Osteoblast (primary cell): ENCODE measurements at regions not wholly inside any gene's neighbourhood (a gene's known extent, or its start where the extent isn't known, plus 50 kb on each side); places are given as distances from the start of the nearest gene placed in this dataset.

Experiments
- DNase-seq: peaks from one replicate; pipeline ENCODE4 v3.0.0; 2011; ENCODE audit warnings: low spot score, mixed read lengths; ENCODE audit not compliant: insufficient read length; ENCODE audit errors: missing footprints
- H2AFZ ChIP-seq: 2 replicates; pipeline ENCODE4 v1.6.0; 2011; ENCODE audit warnings: mild to moderate bottlenecking, low read length
- H3K27ac ChIP-seq: 2 replicates; pipeline ENCODE4 v1.5.1; 2011; ENCODE audit warnings: mild to moderate bottlenecking, low read depth, low read length, moderate library complexity
- H3K27me3 ChIP-seq: 2 replicates; pipeline ENCODE4 v1.6.0; 2012; ENCODE audit warnings: mild to moderate bottlenecking, control low read depth, inconsistent platforms, low read length, moderate library complexity; ENCODE audit not compliant: insufficient read depth
- H3K36me3 ChIP-seq: 2 replicates; pipeline ENCODE4 v1.5.1; 2011; ENCODE audit warnings: mild to moderate bottlenecking, low read length, control low read depth, moderate library complexity; ENCODE audit not compliant: insufficient read depth
- H3K4me1 ChIP-seq: 2 replicates; pipeline ENCODE4 v1.5.1; 2011; ENCODE audit warnings: mild to moderate bottlenecking, low read length, control low read depth, moderate library complexity; ENCODE audit not compliant: insufficient read depth
- H3K4me2 ChIP-seq: 2 replicates; pipeline ENCODE4 v1.6.0; 2011; ENCODE audit warnings: mild to moderate bottlenecking, low read length; ENCODE audit not compliant: insufficient read depth
- H3K4me3 ChIP-seq: fragments of 200-600 bp; sonication (generic); 3 replicates; pipeline ENCODE4 v1.5.1; 2012; ENCODE audit warnings: mild to moderate bottlenecking, low read length, inconsistent platforms; ENCODE audit not compliant: insufficient read depth
- H3K79me2 ChIP-seq: 2 replicates; pipeline ENCODE4 v1.6.0; 2012; ENCODE audit warnings: mild to moderate bottlenecking, low read length, control low read depth, inconsistent platforms; ENCODE audit not compliant: insufficient read depth
- H3K9me3 ChIP-seq: 2 replicates; pipeline ENCODE4 v1.5.1; 2011; ENCODE audit warnings: low read depth, low read length, control low read depth
- H4K20me1 ChIP-seq: 2 replicates; pipeline ENCODE4 v1.6.0; 2012; ENCODE audit warnings: mild to moderate bottlenecking, low read length, control low read depth; ENCODE audit not compliant: insufficient read depth
- TF ChIP-seq, protein P1 (sequence below): IDR thresholded peaks from 2 replicates; pipeline ENCODE4 v1.5.1; 2011; ENCODE audit warnings: mild to moderate bottlenecking, low read depth, low read length, moderate library complexity; ENCODE audit errors: extremely low read depth

- no peaks in the 10 kb centered on the region for H3K4me1 ChIP-seq
- H2AFZ ChIP-seq, result no peak overlapping the region
- no peaks in the 10 kb centered on the region for H4K20me1 ChIP-seq
- H3K27me3 ChIP-seq, result no peaks in the 10 kb centered on the region
- no peaks in the 10 kb centered on the region for H3K36me3 ChIP-seq
- no peaks in the 10 kb centered on the region for H3K79me2 ChIP-seq
- no peak overlapping the region for H3K27ac ChIP-seq
- no peak overlapping the region for H3K4me2 ChIP-seq
- H3K4me3 ChIP-seq, result no peak overlapping the region
- no peaks in the 10 kb centered on the region for H3K9me3 ChIP-seq
- TF ChIP-seq, protein P1, sequence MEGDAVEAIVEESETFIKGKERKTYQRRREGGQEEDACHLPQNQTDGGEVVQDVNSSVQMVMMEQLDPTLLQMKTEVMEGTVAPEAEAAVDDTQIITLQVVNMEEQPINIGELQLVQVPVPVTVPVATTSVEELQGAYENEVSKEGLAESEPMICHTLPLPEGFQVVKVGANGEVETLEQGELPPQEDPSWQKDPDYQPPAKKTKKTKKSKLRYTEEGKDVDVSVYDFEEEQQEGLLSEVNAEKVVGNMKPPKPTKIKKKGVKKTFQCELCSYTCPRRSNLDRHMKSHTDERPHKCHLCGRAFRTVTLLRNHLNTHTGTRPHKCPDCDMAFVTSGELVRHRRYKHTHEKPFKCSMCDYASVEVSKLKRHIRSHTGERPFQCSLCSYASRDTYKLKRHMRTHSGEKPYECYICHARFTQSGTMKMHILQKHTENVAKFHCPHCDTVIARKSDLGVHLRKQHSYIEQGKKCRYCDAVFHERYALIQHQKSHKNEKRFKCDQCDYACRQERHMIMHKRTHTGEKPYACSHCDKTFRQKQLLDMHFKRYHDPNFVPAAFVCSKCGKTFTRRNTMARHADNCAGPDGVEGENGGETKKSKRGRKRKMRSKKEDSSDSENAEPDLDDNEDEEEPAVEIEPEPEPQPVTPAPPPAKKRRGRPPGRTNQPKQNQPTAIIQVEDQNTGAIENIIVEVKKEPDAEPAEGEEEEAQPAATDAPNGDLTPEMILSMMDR, result no peak
- DNase-seq, result no peak
These were observed 432.4 kb upstream of the ATP10A start for GRCh38 chr15:26295336-26296085.

DNA sequence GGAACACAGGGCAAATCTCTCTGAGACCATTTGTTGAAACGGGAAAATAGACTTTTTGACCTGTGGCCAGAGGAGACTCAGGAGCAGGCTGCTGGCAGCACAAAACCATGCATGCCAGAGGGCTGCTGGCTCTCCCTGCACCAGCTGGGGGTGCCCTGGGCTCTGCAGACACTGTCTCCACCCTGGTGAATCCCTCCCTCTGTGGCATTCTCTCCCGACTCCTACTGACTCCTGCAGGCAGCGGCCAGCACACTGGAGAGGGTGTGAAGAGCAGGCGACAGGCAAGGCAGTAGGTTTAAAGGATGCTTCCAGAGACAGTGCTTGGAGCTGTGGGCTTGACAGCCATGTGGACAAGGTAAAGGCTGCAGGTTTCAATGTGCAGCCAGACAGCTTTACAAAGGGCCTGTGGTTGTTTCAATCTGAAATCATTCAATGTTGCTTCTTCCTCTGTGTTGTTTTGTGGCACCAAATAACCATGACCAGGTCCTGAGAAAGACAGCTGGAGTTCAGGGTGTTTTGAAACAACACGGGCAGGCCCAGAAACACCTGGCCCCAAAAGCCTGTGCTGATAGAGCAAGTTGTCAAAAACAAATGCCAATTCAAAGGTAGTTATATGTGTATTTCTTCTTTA is 431.0 kb upstream of the ATP10A start:
- H3K9me3 ChIP-seq, result no peaks in the 10 kb centered on the region
- no peaks in the 10 kb centered on the region for H3K4me1 ChIP-seq
- no peak overlapping the region for H3K4me2 ChIP-seq
- no peak overlapping the region for H2AFZ ChIP-seq
- no peaks in the 10 kb centered on the region for H4K20me1 ChIP-seq
- TF ChIP-seq, protein P1, result no peak
- H3K4me3 ChIP-seq, result no peak overlapping the region
- H3K36me3 ChIP-seq, result no peaks in the 10 kb centered on the region
- no peak overlapping the region for H3K27ac ChIP-seq
- no peak for DNase-seq
- H3K79me2 ChIP-seq, result no peaks in the 10 kb centered on the region
- H3K27me3 ChIP-seq, result no peaks in the 10 kb centered on the region

GRCh38 chr15:26287381-26287780 is 424.3 kb upstream of the ATP10A start:
- Histone ChIP-seq H3K4me1 (no peaks in the 10 kb centered on the region), H4K20me1 (no peaks in the 10 kb centered on the region), H2AFZ (no peak overlapping the region), H3K27ac (no peak overlapping the region), H3K9me3 (no peaks in the 10 kb centered on the region), H3K36me3 (no peaks in the 10 kb centered on the region), H3K27me3 (no peaks in the 10 kb centered on the region), H3K4me2 (no peak overlapping the region), H3K4me3 (no peak overlapping the region), H3K79me2 (no peaks in the 10 kb centered on the region)
- TF ChIP-seq, protein P1, result no peak
- no peak for DNase-seq

- no peak for DNase-seq
- no peaks in the 10 kb centered on the region for H3K4me1 ChIP-seq
- no peaks in the 10 kb centered on the region for H3K9me3 ChIP-seq
- H4K20me1 ChIP-seq, result no peaks in the 10 kb centered on the region
- H3K27ac ChIP-seq, result no peak overlapping the region
- TF ChIP-seq, protein P1, result no peak
- H3K27me3 ChIP-seq, result no peaks in the 10 kb centered on the region
- no peak overlapping the region for H3K4me2 ChIP-seq
- no peaks in the 10 kb centered on the region for H3K36me3 ChIP-seq
- no peak overlapping the region for H2AFZ ChIP-seq
- no peaks in the 10 kb centered on the region for H3K79me2 ChIP-seq
- H3K4me3 ChIP-seq, result no peak overlapping the region
These were observed 417.2 kb upstream of the ATP10A start for GRCh38 chr15:26280281-26280680.
